ENCODE measurements at regions not wholly inside any gene's neighbourhood (a gene's known extent, or its start where the extent isn't known, plus 50 kb on each side); places are given as distances from the start of the nearest gene placed in this dataset.

DNA sequence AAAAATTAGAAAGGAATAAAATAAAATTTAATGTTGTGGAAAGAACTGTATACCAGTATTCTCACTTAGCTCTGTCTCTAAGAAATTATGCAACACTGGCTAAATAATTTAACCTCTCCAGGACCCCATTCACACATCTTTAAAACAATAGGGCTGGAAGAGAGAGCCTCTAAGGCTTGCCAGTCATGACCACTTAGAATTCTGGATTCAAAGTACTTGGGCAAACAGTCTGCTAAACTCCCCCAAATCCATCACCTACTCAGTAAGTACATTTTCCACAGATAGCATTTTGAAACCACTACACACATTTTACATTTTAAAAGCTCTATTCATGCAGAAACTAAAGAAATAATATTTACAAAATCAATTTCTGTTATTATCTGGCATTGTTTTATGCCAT, 291.7 kb downstream of the TMEM167A start:
- TF ChIP-seq POLR2A (IDR thresholded peaks at IDR 0.05; ENCODE audit: low read depth, low read length) (no peak), POLR2AphosphoS5 (IDR thresholded peaks at IDR 0.05; ENCODE audit: low read depth, low read length) (no peak), SPI1 (IDR thresholded peaks at IDR 0.05; ENCODE audit: low read depth, low read length) (no peak), TAF1 (IDR thresholded peaks at IDR 0.05; ENCODE audit: low read depth, low read length) (no peak)
